ENCODE measurements at regions not wholly inside any gene's neighbourhood (a gene's known extent, or its start where the extent isn't known, plus 50 kb on each side); places are given as distances from the start of the nearest gene placed in this dataset.

- Histone ChIP-seq H3K4me1 (peaks cover 12% of the 10 kb centered on the region), H3K9me3 (no peaks in the 10 kb centered on the region), H3K4me3 (no peak overlapping the region), H3K36me3 (replicated peaks in 1 of 2; ENCODE audit: insufficient read depth in 1 of 2, low read depth in 2 of 2) (no peaks in the 10 kb centered on the region), H3K27me3 (no peaks in the 10 kb centered on the region), H3K27ac (no peak overlapping the region)
- intact Hi-C loops (cut with DNase I), result no loop called here
- TF ChIP-seq CTCF (IDR thresholded peaks at IDR 0.05), result no peak
- no peak for TF ChIP-seq POLR2A (IDR thresholded peaks at IDR 0.05)
- 43 to 57% methylated on average over 3 to 5 of the region's 5 CpGs for WGBS, 2 donors
- ATAC-seq (no peak), DNase-seq (no peak)
Measured at GRCh38 chr7:101687081-101687480, 58.0 kb upstream of the MYL10 start.

GRCh38 chr7:101687791-101688182 is 58.7 kb upstream of the MYL10 start:
- peaks cover 12% of the 10 kb centered on the region for H3K4me1 ChIP-seq
- ATAC-seq, result no peak

GRCh38 chr7:101688183-101688831 is 59.2 kb upstream of the MYL10 start:
- H3K4me3 ChIP-seq, result no peak overlapping the region
- intact Hi-C loops (cut with DNase I), result no loop called here
- DNase-seq (peak; percentile 69 to 83 (median 78)), ATAC-seq (peak; percentile 80)
- peaks cover 12% of the 10 kb centered on the region for H3K4me1 ChIP-seq
- no peaks in the 10 kb centered on the region for H3K27me3 ChIP-seq
- WGBS, 2 donors, result 6 to 7% methylated on average over 3 to 42 of the region's 43 CpGs
- H3K27ac ChIP-seq, result no peak overlapping the region
- TF ChIP-seq CTCF (IDR thresholded peaks at IDR 0.05), result peak; percentile 80 to 95 (median 89)
- no peak for TF ChIP-seq POLR2A (IDR thresholded peaks at IDR 0.05)
- H3K9me3 ChIP-seq, result no peaks in the 10 kb centered on the region
- H3K36me3 ChIP-seq (replicated peaks in 1 of 2; ENCODE audit: insufficient read depth in 1 of 2, low read depth in 2 of 2), result no peaks in the 10 kb centered on the region

More at GRCh38 chr7:101687791-101688182, 58.7 kb upstream of the MYL10 start:
- TF ChIP-seq CTCF (IDR thresholded peaks at IDR 0.05), result no peak
- TF ChIP-seq POLR2A (IDR thresholded peaks at IDR 0.05), result no peak
- Histone ChIP-seq H3K4me3 (no peak overlapping the region), H3K36me3 (replicated peaks in 1 of 2; ENCODE audit: insufficient read depth in 1 of 2, low read depth in 2 of 2) (no peaks in the 10 kb centered on the region), H3K27ac (no peak overlapping the region), H3K9me3 (no peaks in the 10 kb centered on the region), H3K27me3 (no peaks in the 10 kb centered on the region)
- intact Hi-C loops (cut with DNase I), result no loop called here
- DNase-seq, result no peak
- 11% methylated on average over 2 of the region's 3 CpGs; no CpG with 5 or more reads in 1 of the 2 donors for WGBS, 2 donors

- Histone ChIP-seq H3K36me3 (replicated peaks in 1 of 2; ENCODE audit: insufficient read depth in 1 of 2, low read depth in 2 of 2) (no peaks in the 10 kb centered on the region), H3K4me3 (no peak overlapping the region), H3K4me1 (peaks cover 12% of the 10 kb centered on the region), H3K27ac (no peak overlapping the region), H3K9me3 (no peaks in the 10 kb centered on the region), H3K27me3 (no peaks in the 10 kb centered on the region)
- DNase-seq (no peak), ATAC-seq (no peak)
- WGBS, 2 donors, result 63 to 73% methylated on average over 10 to 15 of the region's 15 CpGs
- intact Hi-C loops (cut with DNase I), result no loop called here
- TF ChIP-seq POLR2A (IDR thresholded peaks at IDR 0.05), result no peak
- TF ChIP-seq CTCF (IDR thresholded peaks at IDR 0.05), result no peak
Measured at GRCh38 chr7:101688995-101689907, 60.2 kb upstream of the MYL10 start.

Data from body of pancreas (tissue), 4 donors.